NCI-H748 treated with DMSO at 0.1 percent for 48 hours (cell line): ENCODE measurements at regions not wholly inside any gene's neighbourhood (a gene's known extent, or its start where the extent isn't known, plus 50 kb on each side); places are given as distances from the start of the nearest gene placed in this dataset.
"Not testable (repeated sequence)": the region's sequence is repeated elsewhere in the genome, so short reads cannot be mapped to it uniquely, and the experiment has no call there.

ENCODE experiments used
- DNase-seq: peaks from one replicate; lab custom pipeline; 2025; lab: John Stamatoyannopoulos, UW

- DNase-seq = no peak
These were observed 118.7 kb upstream of the SLCO6A1 start for GRCh38 chr5:102617191-102618187.

GRCh38 chr5:102622262-102622661 is 123.5 kb upstream of the SLCO6A1 start:
- no peak for DNase-seq

- DNase-seq = no peak
These were observed 124.7 kb upstream of the SLCO6A1 start for GRCh38 chr5:102623329-102624065.

GRCh38 chr5:102624405-102624804 is 125.6 kb upstream of the SLCO6A1 start:
- DNase-seq = no peak

- no peak for DNase-seq
These were observed 126.7 kb upstream of the SLCO6A1 start for GRCh38 chr5:102625468-102625867.

GRCh38 chr5:102625928-102626327 is 127.1 kb upstream of the SLCO6A1 start:
- DNase-seq = no peak

- DNase-seq = no peak
These were observed 127.8 kb upstream of the PAM start for GRCh38 chr5:102627315-102627714.

- no peak for DNase-seq
These were observed 126.5 kb upstream of the PAM start for GRCh38 chr5:102628441-102629175.

- DNase-seq = no peak
These were observed 125.1 kb upstream of the PAM start for GRCh38 chr5:102629827-102630605.

- not testable (repeated sequence) for DNase-seq
These were observed 119.7 kb upstream of the PAM start for GRCh38 chr5:102635399-102635798.

GRCh38 chr5:102638316-102638715 is 116.8 kb upstream of the PAM start:
- DNase-seq = no peak

- DNase-seq = no peak
These were observed 116.0 kb upstream of the PAM start for GRCh38 chr5:102638912-102639652.

- DNase-seq = no peak
These were observed 105.4 kb upstream of the PAM start for GRCh38 chr5:102649731-102650130.

GRCh38 chr5:102651466-102651865 is 103.6 kb upstream of the PAM start:
- no peak for DNase-seq

GRCh38 chr5:102654559-102655349 is 100.4 kb upstream of the PAM start:
- no peak for DNase-seq

- no peak for DNase-seq
These were observed 96.0 kb upstream of the PAM start for GRCh38 chr5:102659151-102659550.

GRCh38 chr5:102660111-102660510 is 95.0 kb upstream of the PAM start:
- no peak for DNase-seq

- no peak for DNase-seq
These were observed 91.2 kb upstream of the PAM start for GRCh38 chr5:102663749-102664530.
